ENCODE measurements at regions not wholly inside any gene's neighbourhood (a gene's known extent, or its start where the extent isn't known, plus 50 kb on each side); places are given as distances from the start of the nearest gene placed in this dataset.

DNA sequence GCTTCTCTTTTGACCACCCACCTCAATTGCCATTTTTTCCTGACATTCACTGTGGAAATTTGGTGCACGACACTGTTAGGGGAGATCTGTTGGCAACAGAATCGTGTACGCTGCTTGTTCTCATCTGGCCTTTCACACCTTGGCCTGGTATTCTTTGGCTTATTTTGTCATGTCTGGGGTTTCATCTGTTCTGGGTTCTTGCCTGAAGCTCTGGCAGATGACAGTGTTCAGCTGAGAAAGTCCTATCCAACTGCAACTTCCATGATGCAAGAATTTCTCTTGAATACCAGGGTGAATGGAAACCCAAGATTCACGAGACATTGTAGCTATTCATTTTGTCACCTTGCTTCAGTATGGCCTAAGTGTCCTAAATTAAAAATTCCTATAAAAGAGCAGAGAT lies 82.6 kb upstream of the CELF2 start:
- H3K27ac ChIP-seq: no peak overlapping the region
- H3K9me3 ChIP-seq (ENCODE audit: low read depth): no peaks in the 10 kb centered on the region
- H3K36me3 ChIP-seq: no peaks in the 10 kb centered on the region
- no peak overlapping the region for H3K4me3 ChIP-seq
- H3K27me3 ChIP-seq: no peaks in the 10 kb centered on the region
- DNase-seq (ENCODE audit: low read depth in 1 of 2, low spot score in 1 of 2): no peak
- no peaks in the 10 kb centered on the region for H3K4me1 ChIP-seq (ENCODE audit: low read depth)
- TF ChIP-seq, protein P1, sequence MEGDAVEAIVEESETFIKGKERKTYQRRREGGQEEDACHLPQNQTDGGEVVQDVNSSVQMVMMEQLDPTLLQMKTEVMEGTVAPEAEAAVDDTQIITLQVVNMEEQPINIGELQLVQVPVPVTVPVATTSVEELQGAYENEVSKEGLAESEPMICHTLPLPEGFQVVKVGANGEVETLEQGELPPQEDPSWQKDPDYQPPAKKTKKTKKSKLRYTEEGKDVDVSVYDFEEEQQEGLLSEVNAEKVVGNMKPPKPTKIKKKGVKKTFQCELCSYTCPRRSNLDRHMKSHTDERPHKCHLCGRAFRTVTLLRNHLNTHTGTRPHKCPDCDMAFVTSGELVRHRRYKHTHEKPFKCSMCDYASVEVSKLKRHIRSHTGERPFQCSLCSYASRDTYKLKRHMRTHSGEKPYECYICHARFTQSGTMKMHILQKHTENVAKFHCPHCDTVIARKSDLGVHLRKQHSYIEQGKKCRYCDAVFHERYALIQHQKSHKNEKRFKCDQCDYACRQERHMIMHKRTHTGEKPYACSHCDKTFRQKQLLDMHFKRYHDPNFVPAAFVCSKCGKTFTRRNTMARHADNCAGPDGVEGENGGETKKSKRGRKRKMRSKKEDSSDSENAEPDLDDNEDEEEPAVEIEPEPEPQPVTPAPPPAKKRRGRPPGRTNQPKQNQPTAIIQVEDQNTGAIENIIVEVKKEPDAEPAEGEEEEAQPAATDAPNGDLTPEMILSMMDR (IDR thresholded peaks at IDR 0.05; ENCODE audit: low read depth, low read length): no peak

- no peaks in the 10 kb centered on the region for H3K9me3 ChIP-seq (ENCODE audit: low read depth)
- DNase-seq (ENCODE audit: low read depth in 1 of 2, low spot score in 1 of 2): no peak
- H3K36me3 ChIP-seq: no peaks in the 10 kb centered on the region
- no peaks in the 10 kb centered on the region for H3K27me3 ChIP-seq
- no peak overlapping the region for H3K27ac ChIP-seq
- no peaks in the 10 kb centered on the region for H3K4me1 ChIP-seq (ENCODE audit: low read depth)
- TF ChIP-seq, protein P1 (IDR thresholded peaks at IDR 0.05; ENCODE audit: low read depth, low read length): no peak
- H3K4me3 ChIP-seq: no peak overlapping the region
Measured at GRCh38 chr10:10938676-10939075, 79.0 kb upstream of the CELF2 start.

DNA sequence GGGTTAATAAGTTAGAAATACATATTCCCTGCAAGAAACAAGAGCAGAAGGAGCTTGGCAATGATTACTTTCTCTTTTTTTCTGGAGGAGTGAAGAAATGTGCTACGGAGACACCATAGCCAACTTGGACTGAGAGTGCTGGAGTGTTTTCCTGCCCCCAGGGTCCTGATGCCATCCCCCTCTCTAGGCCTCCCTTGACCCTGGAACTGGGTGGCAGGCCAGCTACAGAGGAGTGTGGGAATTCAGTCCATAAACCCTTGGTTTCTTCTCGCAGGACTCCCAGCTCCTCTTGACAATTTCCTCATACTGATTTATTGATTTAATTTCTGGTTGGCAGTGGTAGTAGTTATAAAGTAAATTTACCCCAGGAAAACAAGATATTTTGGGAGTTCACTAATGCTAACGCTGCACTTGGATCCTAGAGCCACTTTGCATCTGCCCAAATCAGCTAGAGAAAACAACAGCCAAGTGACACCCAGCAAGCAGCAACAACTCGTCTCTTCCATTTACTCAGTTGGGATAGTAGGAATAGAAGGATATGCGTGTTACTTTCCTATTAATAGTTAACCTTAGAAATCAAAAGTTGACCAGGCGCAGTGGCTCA lies 76.4 kb upstream of the CELF2 start:
- H3K36me3 ChIP-seq: no peaks in the 10 kb centered on the region
- H3K4me3 ChIP-seq: no peak overlapping the region
- H3K9me3 ChIP-seq (ENCODE audit: low read depth): no peaks in the 10 kb centered on the region
- H3K27ac ChIP-seq: no peak overlapping the region
- no peaks in the 10 kb centered on the region for H3K27me3 ChIP-seq
- DNase-seq (ENCODE audit: low read depth in 1 of 2, low spot score in 1 of 2): no peak
- no peaks in the 10 kb centered on the region for H3K4me1 ChIP-seq (ENCODE audit: low read depth)
- TF ChIP-seq, protein P1 (IDR thresholded peaks at IDR 0.05; ENCODE audit: low read depth, low read length): no peak

DNA sequence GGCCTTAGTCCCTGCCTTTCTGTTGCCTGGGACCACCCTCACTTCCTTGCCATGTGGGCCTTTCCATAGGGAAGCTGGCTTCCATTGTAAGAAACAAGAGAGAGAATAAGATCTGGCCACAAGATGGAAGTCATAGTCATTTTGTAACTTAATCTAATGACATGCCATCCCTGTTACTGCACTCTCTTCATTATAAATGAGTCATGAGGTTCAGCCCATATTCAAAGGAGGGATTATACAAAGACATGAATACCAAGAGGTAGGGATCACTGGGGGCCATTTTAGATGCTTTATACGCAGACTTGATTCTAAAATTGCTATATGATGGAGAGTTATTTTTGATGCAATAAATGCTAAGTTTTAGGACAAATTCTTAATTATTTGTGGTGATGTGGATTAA lies 75.2 kb upstream of the CELF2 start:
- H3K4me3 ChIP-seq: no peak overlapping the region
- TF ChIP-seq, protein P1 (IDR thresholded peaks at IDR 0.05; ENCODE audit: low read depth, low read length): no peak
- no peaks in the 10 kb centered on the region for H3K27me3 ChIP-seq
- H3K27ac ChIP-seq: no peak overlapping the region
- H3K36me3 ChIP-seq: no peaks in the 10 kb centered on the region
- H3K4me1 ChIP-seq (ENCODE audit: low read depth): no peaks in the 10 kb centered on the region
- no peak for DNase-seq (ENCODE audit: low read depth in 1 of 2, low spot score in 1 of 2)
- H3K9me3 ChIP-seq (ENCODE audit: low read depth): no peaks in the 10 kb centered on the region

DNA sequence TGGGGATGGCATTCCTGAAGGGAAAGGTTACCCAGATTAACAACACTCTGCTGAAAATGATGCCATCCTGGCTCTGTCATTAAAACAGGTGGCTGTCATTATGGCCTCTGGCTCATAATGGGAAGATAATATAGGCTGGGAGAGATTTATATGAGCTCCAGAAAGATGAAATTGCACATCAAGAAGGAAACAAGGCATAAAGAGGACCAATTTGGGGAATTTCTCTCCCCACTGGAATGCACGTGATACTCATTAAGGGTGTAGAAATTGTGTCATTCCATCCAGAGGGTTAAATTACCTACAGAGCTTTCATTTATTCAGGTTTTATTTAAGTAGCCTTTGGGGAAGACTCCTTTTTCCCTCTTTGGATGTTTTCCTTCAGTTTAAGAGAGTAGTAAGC lies 71.6 kb upstream of the CELF2 start:
- DNase-seq (ENCODE audit: low read depth in 1 of 2, low spot score in 1 of 2): no peak
- H3K9me3 ChIP-seq (ENCODE audit: low read depth): no peaks in the 10 kb centered on the region
- H3K36me3 ChIP-seq: no peaks in the 10 kb centered on the region
- no peak overlapping the region for H3K4me3 ChIP-seq
- H3K4me1 ChIP-seq (ENCODE audit: low read depth): no peaks in the 10 kb centered on the region
- H3K27ac ChIP-seq: no peak overlapping the region
- TF ChIP-seq, protein P1 (IDR thresholded peaks at IDR 0.05; ENCODE audit: low read depth, low read length): no peak
- no peaks in the 10 kb centered on the region for H3K27me3 ChIP-seq

GRCh38 chr10:10946801-10947200 lies 70.9 kb upstream of the CELF2 start:
- TF ChIP-seq, protein P1 (IDR thresholded peaks at IDR 0.05; ENCODE audit: low read depth, low read length): no peak
- H3K4me3 ChIP-seq: no peak overlapping the region
- H3K9me3 ChIP-seq (ENCODE audit: low read depth): no peaks in the 10 kb centered on the region
- no peaks in the 10 kb centered on the region for H3K27me3 ChIP-seq
- DNase-seq (ENCODE audit: low read depth in 1 of 2, low spot score in 1 of 2): no peak
- no peak overlapping the region for H3K27ac ChIP-seq
- no peaks in the 10 kb centered on the region for H3K4me1 ChIP-seq (ENCODE audit: low read depth)
- no peaks in the 10 kb centered on the region for H3K36me3 ChIP-seq
